GM23338 (cell line): ENCODE measurements at regions not wholly inside any gene's neighbourhood (a gene's known extent, or its start where the extent isn't known, plus 50 kb on each side); places are given as distances from the start of the nearest gene placed in this dataset.

Source experiments
- ATAC-seq: fragments of 200-7000 bp; cut with Tn5 transposase; 3 replicates; pipeline ENCODE4 v1.9.1; 2020
- DNase-seq: peaks from one replicate; pipeline ENCODE4 v3.0.0-alpha.2; 2015; ENCODE audit warnings: low spot score
- H2AFZ ChIP-seq: fragments of 200-600 bp; sonication (generic); 2 replicates; pipeline ENCODE4 v1.8.0; 2016; ENCODE audit warnings: antibody characterized with exemption, mild to moderate bottlenecking, moderate library complexity
- H3F3A ChIP-seq: fragments of 200-600 bp; sonication (generic); replicated peaks from 2 replicates; pipeline ENCODE4 v1.8.0; 2017; ENCODE audit warnings: antibody characterized with exemption, mixed run types, low read depth
- H3K27ac ChIP-seq: fragments of 200-600 bp; sonication (generic); 2 replicates; pipeline ENCODE4 v1.6.1; 2016; ENCODE audit warnings: low read depth
- H3K27me3 ChIP-seq: fragments of 200-600 bp; sonication (generic); 2 replicates; pipeline ENCODE4 v1.8.0; 2016; ENCODE audit warnings: mild to moderate bottlenecking, mixed run types, moderate library complexity; ENCODE audit not compliant: insufficient read depth
- H3K36me3 ChIP-seq: fragments of 200-600 bp; sonication (generic); 2 replicates; pipeline ENCODE4 v1.8.0; 2016; ENCODE audit warnings: mild to moderate bottlenecking; ENCODE audit not compliant: insufficient read depth
- H3K4me1 ChIP-seq: fragments of 200-600 bp; sonication (generic); 2 replicates; pipeline ENCODE4 v1.8.0; 2016; ENCODE audit warnings: mild to moderate bottlenecking, moderate library complexity; ENCODE audit not compliant: insufficient read depth
- H3K4me2 ChIP-seq: fragments of 200-600 bp; sonication (generic); 2 replicates; pipeline ENCODE4 v1.7.1; 2017; ENCODE audit warnings: mixed run types
- H3K4me3 ChIP-seq: fragments of 200-600 bp; sonication (generic); 2 replicates; pipeline ENCODE4 v1.6.1; 2016; ENCODE audit warnings: mixed run types
- H3K79me2 ChIP-seq: fragments of 200-600 bp; sonication (generic); replicated peaks from 2 replicates; pipeline ENCODE4 v1.8.0; 2017; ENCODE audit warnings: mild to moderate bottlenecking; ENCODE audit not compliant: insufficient read depth
- H3K9me2 ChIP-seq: fragments of 200-600 bp; sonication (generic); 2 replicates; pipeline ENCODE4 v1.8.0; 2017; ENCODE audit not compliant: insufficient read depth
- H4K20me1 ChIP-seq: fragments of 200-600 bp; sonication (generic); replicated peaks from 2 replicates; pipeline ENCODE4 v1.8.0; 2017; ENCODE audit warnings: mild to moderate bottlenecking; ENCODE audit not compliant: insufficient read depth
- H3K27ac Mint-ChIP-seq: 2 replicates; pipeline ENCODE4 v1.8.0; 2020; ENCODE audit warnings: inconsistent platforms, mild to moderate bottlenecking, moderate library complexity, mixed read lengths
- H3K27me3 Mint-ChIP-seq: 3 replicates; pipeline ENCODE4 v1.8.0; 2022; ENCODE audit warnings: low read depth, mild to moderate bottlenecking, moderate library complexity, mixed read lengths, inconsistent platforms; ENCODE audit not compliant: insufficient read depth, poor library complexity
- H3K36me3 Mint-ChIP-seq: 3 replicates; pipeline ENCODE4 v1.8.0; 2021; ENCODE audit warnings: low read depth, mild to moderate bottlenecking, inconsistent platforms, moderate library complexity, mixed read lengths
- H3K4me1 Mint-ChIP-seq: 3 replicates; pipeline ENCODE4 v1.8.0; 2020; ENCODE audit warnings: mild to moderate bottlenecking, inconsistent platforms, mixed read lengths
- H3K4me3 Mint-ChIP-seq: 3 replicates; pipeline ENCODE4 v1.8.0; 2021; ENCODE audit warnings: moderate library complexity, mild to moderate bottlenecking, inconsistent platforms, mixed read lengths
- H3K9me3 Mint-ChIP-seq: 3 replicates; pipeline ENCODE4 v1.8.0; 2020; ENCODE audit warnings: moderate library complexity, mild to moderate bottlenecking, inconsistent platforms, mixed read lengths
- CREB1 ChIP-seq: fragments of 250-450 bp; sonication (Bioruptor Pico); IDR thresholded peaks from 2 replicates; pipeline ENCODE4 v1.5.0; 2020; ENCODE audit warnings: low read depth, mild to moderate bottlenecking, moderate library complexity
- CTCF ChIP-seq, 2 experiments: fragments of 200-600 bp in 1 of 2; sonication (generic) in 1 of 2; conservative IDR thresholded peaks; 2 replicates each; pipeline versions ENCODE4 v1.5.1 to v1.6.1; 2016 to 2017; ENCODE audit warnings: antibody characterized with exemption in 2 of 2, low read depth in 2 of 2, mild to moderate bottlenecking in 2 of 2, moderate library complexity in 1 of 2
- ETS1 ChIP-seq: IDR thresholded peaks from 2 replicates; pipeline ENCODE4 v1.6.1; 2016; ENCODE audit warnings: antibody characterized with exemption
- EZH2 ChIP-seq: fragments of 200-600 bp; sonication (generic); IDR thresholded peaks from one replicate; pipeline ENCODE4 v1.8.0; 2017; ENCODE audit warnings: antibody characterized with exemption, mild to moderate bottlenecking, low read depth; ENCODE audit not compliant: unreplicated experiment
- EZH2phosphoT487 ChIP-seq: fragments of 200-600 bp; sonication (generic); IDR thresholded peaks from one replicate; pipeline ENCODE4 v1.8.1; 2018; ENCODE audit warnings: antibody characterized with exemption; ENCODE audit not compliant: unreplicated experiment
- JUNB ChIP-seq: IDR thresholded peaks from one replicate; pipeline ENCODE4 v1.6.1; 2016; ENCODE audit warnings: antibody characterized with exemption; ENCODE audit not compliant: unreplicated experiment
- NANOG ChIP-seq: IDR thresholded peaks from 2 replicates; pipeline ENCODE4 v1.6.1; 2016; ENCODE audit warnings: antibody characterized with exemption, borderline replicate concordance
- POLR2AphosphoS5 ChIP-seq: IDR thresholded peaks from 2 replicates; pipeline ENCODE4 v1.6.1; 2016; ENCODE audit warnings: antibody characterized with exemption, low read depth
- REST ChIP-seq: IDR thresholded peaks from one replicate; pipeline ENCODE4 v1.6.1; 2018; ENCODE audit warnings: antibody characterized with exemption; ENCODE audit not compliant: unreplicated experiment
- STAT1 ChIP-seq: IDR thresholded peaks from one replicate; pipeline ENCODE4 v1.6.1; 2016; ENCODE audit warnings: antibody characterized with exemption; ENCODE audit not compliant: unreplicated experiment
- ZNF114 ChIP-seq: fragments of 250-450 bp; sonication (Bioruptor Pico); IDR thresholded peaks from 2 replicates; pipeline ENCODE4 v1.5.0; 2020; ENCODE audit warnings: mild to moderate bottlenecking, moderate library complexity
- ZNF331 ChIP-seq: fragments of 250-450 bp; sonication (Bioruptor Pico); IDR thresholded peaks from 2 replicates; pipeline ENCODE4 v1.5.0; 2020; ENCODE audit warnings: low read depth, mild to moderate bottlenecking, moderate library complexity
- ZNF462 ChIP-seq: fragments of 250-450 bp; sonication (Bioruptor Pico); IDR thresholded peaks from 2 replicates; pipeline ENCODE4 v1.5.0; 2020; ENCODE audit warnings: mild to moderate bottlenecking, moderate library complexity

- H3K4me1 Mint-ChIP-seq = peaks cover 16% of the 10 kb centered on the region
- Histone ChIP-seq H4K20me1 (no peaks in the 10 kb centered on the region), H2AFZ (peak overlapping the region; percentile 89; the same call in 1 of the 2 replicates), H3K9me2 (no peaks in the 10 kb centered on the region), H3F3A (no peaks in the 10 kb centered on the region), H3K27ac (no peak overlapping the region), H3K4me1 (peaks cover 8% of the 10 kb centered on the region), H3K4me2 (no peak overlapping the region), H3K4me3 (no peak overlapping the region), H3K36me3 (no peaks in the 10 kb centered on the region), H3K27me3 (no peaks in the 10 kb centered on the region), H3K79me2 (no peaks in the 10 kb centered on the region)
- TF ChIP-seq JUNB = no peak
- TF ChIP-seq ZNF462 (CRISPR knock-in tag) = no peak
- TF ChIP-seq EZH2 = no peak
- no peak for TF ChIP-seq NANOG
- TF ChIP-seq CTCF (conservative IDR thresholded peaks at IDR 0.05; ENCODE audit: low read depth in 2 of 2) = no peak
- TF ChIP-seq ETS1 = no peak
- no peak for TF ChIP-seq ZNF114 (CRISPR knock-in tag)
- no peak for TF ChIP-seq ZNF331
- TF ChIP-seq EZH2phosphoT487 = no peak
- no peak for TF ChIP-seq REST
- no peak for TF ChIP-seq CREB1 (CRISPR knock-in tag)
- TF ChIP-seq STAT1 = no peak
- no peak for TF ChIP-seq POLR2AphosphoS5
- H3K36me3 Mint-ChIP-seq = no peaks in the 10 kb centered on the region
- no peaks in the 10 kb centered on the region for H3K9me3 Mint-ChIP-seq
- H3K27ac Mint-ChIP-seq = no peak overlapping the region
- ATAC-seq = no peak
- H3K27me3 Mint-ChIP-seq = no peaks in the 10 kb centered on the region
- no peak for DNase-seq
- H3K4me3 Mint-ChIP-seq = no peak overlapping the region
Measured at GRCh38 chr2:78301166-78301789, 724.2 kb upstream of the REG3G start.
